GM19035 (cell line): ENCODE measurements at regions not wholly inside any gene's neighbourhood (a gene's known extent, or its start where the extent isn't known, plus 50 kb on each side); places are given as distances from the start of the nearest gene placed in this dataset.
A peak's percentile ranks its signal among the peaks of the same experiment; 100 is the strongest.

Experiments used
- ATAC-seq: cut with Tn5 transposase; IDR thresholded peaks from one replicate; pipeline ENCODE4 v1.9.1; 2021; ENCODE audit not compliant: unreplicated experiment

DNA sequence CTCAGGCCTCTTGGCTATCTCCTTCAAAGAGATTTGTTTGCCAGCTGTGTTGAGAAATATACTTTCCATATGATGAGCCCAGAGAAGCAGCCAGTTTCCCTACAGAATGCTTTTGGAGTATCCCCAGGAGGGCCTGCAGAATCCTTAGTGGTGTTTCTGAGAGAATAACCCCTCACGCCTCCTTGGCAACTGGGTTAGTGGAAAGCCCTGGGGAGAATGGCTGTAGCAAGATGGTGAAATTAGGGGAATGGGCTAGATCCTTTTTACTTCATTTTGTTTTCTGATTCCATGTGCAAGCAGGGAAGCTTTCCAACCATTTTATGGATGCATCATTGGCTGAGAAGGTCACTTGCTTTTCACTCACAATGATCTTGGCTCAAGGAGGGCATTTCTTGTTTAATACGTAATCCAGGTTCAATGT is 364.6 kb downstream of the DMRT2 start:
- ATAC-seq = no peak

DNA sequence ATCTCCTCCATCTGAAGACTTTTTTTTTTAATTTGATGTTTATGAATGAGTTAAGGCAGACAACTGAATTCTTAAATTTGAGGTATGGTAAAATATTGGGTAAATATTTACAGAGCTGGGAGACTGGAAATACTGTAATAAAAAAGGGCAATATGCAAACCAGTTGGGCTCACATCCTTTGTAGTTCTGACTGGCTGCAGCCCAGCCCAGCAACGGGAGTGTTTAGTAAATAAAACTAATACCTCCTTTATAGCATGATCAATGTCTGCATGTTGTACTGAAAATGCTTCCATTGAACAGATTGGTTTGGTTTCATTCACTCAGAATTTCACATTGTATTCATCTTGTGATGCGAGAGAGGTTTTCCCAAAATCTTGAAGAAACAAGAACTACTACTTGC is 365.0 kb downstream of the DMRT2 start:
- no peak for ATAC-seq

DNA sequence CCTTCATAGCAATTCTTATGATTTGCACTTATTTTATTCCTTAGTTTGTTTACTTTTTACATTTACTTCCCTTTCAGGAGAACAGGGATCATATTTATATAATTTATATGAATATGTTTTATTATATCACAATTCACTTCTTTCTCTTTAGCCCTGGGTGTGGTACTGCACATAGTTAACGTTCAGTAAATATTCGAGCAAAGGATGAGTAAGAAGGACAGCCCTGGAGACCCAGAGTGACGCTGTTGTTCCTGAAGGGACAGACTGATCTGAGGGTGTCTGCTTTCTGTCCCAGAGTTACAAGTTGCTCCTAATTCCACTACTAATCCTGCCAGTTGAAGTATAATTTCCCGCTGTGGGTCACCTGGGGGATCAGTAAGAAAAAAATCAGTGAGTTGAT is 366.1 kb downstream of the DMRT2 start:
- no peak for ATAC-seq

DNA sequence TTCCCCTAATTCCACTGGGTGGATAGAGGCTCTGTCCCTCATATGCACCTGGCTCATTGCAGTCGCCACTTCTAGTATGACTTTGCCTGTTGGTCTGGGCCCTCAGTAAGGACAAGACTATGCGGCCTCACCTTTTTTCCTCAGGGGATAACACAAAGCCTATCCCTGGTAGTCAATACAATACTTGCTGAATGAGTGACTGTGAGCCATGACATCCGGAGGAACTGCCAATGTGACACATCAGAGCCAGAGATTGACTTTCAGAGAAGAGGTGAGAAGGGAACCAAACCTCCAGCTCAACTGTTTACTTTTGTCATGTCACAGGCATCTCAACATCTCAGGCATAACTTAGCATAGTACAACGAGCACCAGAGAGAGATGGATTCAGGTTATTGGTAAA is 371.3 kb downstream of the DMRT2 start:
- no peak for ATAC-seq

DNA sequence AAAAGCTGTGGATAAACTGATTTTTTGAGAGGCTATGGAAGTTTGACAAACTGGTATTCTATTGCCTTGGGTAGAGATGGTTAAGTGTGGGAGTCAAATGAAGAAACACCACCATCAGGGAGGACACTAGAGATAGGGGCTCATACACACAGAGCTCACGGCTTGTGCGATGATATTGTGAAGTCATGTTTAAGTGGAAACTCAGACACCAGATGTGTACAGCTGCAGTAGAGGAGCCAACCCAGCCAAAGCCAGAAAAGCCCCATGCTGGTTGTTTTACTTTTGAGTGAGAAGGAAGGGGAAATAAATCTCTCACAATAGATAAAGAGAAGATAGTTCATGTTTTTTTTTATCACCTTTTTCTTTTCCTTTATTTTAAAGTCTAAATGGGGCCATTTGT is 377.7 kb downstream of the DMRT2 start:
- no peak for ATAC-seq

DNA sequence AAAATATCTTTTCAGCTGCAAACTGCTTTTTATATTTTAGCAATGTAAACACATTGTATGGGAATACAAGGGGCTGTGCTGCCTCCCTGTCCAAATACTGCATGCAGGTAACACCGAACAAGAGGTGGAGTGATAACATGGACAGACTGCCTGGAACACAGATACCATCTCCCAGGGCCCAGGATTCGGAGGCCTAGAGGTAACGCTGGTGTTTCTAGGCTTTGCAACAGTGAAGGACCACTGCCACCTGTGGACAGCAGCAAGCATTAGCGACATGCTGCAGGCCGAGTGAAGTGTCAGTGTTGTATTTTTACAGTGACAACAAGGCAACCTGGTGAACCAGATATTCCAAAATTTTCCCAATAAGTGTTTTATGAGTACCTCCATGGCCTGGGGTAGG is 379.1 kb downstream of the DMRT2 start:
- no peak for ATAC-seq

DNA sequence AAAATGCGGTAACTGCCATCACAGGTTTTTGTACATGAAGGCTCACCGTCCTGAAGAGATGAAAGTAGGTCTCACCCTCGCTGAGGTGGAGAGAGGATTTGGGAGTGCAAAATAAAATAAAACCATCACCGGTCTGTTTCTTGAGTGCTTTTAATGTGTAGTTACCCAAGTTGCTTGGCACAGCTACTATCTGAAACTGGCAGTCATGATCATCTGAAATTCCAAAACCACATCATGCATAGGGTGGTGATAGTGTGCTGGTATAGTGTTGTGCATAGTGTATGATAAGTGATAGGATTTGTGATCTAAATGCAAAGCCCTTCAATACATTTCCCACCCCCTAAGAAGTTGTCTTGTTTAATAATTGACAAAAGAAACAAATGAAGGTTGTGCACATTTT is 381.3 kb downstream of the DMRT2 start:
- no peak for ATAC-seq

DNA sequence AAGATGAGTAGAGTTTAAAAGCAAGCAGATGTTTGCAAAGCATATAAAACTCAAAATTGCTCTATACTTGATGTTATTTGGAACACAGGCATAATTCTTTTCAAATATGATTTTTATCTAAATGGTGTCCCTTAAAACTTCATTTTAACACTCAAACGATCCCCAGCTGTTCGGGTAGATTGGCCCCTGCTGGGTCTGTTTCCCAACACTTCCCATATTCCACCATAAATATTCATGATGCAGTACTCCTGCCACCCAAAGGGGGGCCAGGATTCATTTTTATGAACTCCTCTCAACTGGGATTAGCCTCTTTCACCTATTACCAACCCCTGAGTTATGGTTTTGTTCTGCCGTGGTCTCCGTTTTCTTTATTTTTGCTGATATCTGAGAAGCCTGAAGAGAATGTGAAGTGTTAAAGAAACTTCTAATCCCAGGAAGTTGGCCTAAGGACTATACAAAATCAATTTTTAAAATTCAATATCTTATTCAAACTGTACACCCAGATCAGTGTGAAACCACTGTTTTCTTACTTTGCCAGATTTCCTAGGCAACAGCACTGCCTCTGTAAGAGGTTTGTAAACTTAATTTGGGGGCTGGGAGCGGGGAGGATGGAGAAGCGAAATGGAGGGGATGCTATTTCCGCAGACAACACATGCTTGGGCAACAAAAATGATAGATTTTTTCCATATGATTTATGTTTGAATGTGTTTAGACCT is 384.1 kb downstream of the DMRT2 start:
- no peak for ATAC-seq

DNA sequence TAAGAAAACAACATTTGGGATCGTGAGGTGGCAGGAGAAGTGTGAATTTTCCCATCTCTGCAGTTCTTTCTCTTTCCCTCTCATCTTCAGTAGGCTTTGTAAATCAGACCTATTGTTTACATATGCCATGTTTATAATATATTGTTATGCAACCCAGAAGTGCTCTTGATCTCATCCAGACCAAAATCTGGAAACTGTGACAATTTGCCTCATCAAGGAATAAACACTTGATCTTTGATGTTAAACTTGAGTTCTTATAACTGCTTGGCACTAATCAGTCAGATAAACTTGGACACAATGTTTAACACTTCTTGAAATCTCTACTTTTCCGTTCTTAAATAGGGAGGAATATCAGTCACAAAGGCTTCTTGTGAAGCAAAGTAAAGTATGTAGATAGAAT is 384.7 kb downstream of the DMRT2 start:
- no peak for ATAC-seq

DNA sequence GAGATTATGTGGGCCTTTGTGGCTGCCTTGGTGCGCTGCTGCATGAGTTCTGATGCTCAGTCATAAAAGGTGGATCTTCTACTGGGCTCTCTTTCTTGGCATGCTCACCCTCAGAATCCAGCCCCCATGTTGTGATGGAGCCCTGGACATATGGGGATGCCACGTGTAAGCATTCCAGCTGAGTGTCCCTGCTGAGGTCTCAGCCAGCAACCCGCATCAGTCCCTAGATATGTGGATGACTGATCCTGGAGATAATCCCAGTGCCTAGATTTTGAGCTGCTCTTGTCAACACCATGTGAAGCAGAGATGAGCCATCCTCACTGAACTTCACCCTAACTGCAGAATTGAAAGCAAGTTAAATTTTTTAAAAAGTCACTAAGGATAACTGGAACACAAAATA is 390.1 kb downstream of the DMRT2 start:
- ATAC-seq = no peak

DNA sequence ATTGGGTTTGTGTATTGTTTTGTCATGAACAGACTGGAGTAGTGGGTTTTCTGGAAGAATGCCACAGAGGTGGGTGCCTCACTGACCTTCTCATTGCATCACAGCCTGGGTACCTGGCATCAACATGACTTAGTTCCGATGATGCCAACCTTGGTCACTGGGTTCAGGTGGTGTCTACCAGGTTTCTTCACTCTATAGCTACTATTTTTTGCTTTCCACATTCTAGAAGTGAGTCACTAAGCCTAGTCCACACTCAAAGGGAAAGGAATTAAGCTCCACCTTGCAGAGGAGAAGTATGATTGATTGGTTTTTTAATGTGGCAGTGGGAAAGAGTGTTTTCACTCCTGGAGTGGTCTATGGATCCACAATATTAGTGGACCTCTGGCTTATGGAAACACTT is 391.9 kb downstream of the DMRT2 start:
- ATAC-seq = no peak

DNA sequence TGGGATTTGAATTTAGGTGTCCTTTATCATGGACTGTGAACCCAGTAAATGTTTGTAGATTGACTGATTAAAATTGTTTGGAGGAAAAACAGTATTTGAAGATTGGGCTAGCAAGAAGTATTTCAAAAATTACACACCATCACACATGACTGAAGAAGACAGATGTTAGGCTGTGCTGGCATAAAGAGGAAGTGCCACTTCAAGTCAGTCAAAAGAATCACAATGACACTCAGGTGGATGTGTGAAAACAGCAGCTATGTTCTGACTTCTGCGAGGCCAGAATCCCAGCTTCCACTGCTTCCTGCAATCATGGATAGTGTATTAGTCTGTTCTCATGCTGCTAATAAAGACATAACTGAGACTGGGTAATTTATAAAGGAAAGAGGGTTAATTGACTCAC is 393.3 kb downstream of the DMRT2 start:
- no peak for ATAC-seq

DNA sequence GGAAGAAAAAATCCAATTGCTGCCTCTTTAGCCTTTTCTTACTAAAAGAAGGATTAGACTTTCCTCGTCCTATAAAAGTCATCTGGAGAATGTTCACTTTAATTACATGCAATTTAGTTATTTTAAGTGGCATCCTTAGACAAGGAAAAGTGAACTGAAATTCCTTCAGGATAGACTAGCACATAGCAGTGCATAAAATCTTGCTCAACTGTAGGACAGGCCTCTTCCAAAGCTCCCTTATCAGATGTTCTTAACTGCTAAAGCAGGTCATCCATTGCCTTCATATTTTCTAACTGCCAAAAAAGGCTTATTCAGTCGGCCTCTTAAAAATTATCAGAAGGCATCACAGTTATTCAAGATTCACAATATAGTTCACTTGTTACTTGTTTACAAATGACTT is 396.5 kb downstream of the DMRT2 start:
- no peak for ATAC-seq

DNA sequence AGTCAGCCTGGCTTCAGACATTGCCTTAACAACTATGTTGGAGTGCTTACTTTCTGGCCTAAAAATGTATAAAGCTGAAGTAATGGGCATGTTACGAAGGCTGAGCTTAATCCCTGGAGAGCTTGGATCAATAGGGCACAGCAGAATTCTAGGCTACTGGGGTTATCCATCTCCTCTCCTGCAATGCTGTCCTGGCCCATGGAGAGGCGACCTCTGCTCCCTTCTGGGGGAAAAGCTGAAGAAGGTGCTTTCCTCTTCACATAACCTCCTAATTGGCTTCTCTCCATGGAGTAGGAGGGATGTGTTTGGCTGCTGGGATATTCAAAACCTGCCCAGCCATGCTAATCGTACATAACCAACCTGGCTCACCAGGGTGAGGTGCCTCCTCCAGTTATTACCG is 403.5 kb downstream of the DMRT2 start:
- ATAC-seq = no peak

DNA sequence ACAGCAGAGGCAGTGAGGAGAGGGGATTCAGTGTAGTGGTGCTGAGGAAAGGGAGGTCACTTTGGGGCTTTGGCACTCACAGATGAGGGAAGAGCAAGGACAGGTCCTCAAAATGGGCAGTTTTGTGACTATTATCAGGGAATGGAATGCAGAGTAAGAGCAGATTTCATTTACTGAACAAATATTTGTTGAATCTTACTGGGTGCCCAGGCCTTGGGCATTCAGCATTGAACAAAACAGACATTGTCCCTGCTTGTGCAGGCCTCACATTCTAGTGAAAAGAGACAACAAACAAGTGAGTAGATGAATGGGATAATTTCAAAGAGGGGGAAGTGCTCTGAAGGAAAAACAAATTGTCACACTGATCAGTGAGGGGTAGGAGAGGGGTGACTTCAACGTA is 404.1 kb downstream of the DMRT2 start:
- no peak for ATAC-seq

DNA sequence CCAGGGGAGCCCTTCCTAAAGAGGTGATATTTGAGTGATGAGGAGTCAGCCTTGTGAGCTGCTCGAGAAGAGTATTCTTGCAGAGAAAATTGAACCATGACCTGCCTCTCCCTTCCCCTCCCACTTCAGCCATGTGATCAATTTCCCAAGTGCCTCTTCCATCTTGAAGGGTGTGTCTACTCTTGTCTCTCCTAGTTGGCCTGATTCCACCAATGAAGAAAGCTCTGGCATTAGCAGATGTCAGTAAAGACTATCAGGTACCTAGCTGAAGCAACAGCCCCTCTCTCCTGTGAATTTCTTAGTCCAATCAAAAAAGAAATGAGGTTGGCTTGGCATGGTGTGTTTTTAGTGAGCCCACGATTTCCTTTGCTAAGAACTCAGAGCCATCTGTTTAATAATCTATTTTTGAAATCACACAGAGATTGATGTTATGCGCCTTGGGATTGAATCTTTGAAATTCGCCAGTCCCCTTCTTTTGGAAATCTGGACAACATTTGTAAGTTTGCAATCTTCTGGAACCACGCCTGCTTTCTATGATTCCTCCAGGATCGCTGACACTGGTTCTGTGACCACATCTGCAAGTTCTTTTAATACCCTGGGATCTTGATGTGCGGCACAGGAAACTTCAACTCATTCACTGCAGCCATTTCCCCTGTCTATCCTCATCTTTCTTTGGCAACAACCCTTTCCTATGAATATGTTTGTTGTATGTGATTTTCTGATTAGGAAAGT is 404.6 kb downstream of the DMRT2 start:
- no peak for ATAC-seq

DNA sequence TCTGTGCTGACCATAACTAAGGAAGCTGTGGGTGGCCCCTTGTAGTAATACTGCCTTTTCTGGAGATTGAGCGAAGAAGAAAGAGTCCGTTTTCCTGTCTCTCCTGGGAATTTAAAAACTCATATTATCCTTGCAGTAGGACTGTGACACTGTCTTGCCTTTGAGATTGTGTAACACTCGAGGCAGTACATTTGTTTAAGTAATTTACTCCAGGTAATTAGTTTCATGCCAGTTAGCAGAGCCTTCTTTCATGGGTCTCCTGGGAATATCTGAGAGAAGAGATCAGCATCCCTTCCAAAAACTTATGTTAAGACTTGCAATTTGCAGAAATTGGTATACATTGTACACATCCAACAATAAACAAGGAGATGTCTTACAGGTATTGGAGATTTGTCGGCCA is 405.6 kb downstream of the DMRT2 start:
- no peak for ATAC-seq

DNA sequence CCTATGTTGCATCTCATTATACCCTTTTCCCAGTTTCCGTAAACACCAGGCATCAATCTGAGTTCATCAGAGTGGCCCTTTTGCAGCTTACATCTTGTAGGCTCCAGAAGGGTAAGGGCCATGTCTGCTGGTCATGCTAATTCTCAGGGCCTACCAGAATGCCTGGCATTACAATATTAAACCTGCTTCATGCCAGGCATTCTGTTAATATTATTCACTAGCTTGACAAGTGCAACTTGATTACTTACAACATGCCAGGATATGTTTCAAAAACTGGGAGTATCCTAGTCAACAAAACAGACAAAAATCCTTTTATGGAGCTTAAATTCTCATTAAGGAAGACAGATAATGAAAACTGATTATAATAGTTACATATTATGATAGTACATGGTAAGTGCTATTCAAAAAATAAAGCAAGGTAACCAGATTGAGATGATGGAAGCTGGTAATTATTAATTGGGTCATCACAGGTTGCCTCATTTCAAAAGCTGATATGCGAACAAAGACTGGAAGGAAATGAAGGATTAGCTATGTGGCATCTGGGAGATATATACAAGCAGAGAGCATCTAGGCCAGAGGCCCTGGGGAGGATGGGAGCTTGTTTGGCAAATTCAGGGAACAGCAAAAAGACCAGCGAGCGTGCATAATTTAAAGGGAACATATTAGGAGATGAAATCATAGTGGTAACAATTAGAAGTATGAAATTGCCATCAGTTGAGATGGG is 406.3 kb downstream of the DMRT2 start:
- ATAC-seq = no peak

DNA sequence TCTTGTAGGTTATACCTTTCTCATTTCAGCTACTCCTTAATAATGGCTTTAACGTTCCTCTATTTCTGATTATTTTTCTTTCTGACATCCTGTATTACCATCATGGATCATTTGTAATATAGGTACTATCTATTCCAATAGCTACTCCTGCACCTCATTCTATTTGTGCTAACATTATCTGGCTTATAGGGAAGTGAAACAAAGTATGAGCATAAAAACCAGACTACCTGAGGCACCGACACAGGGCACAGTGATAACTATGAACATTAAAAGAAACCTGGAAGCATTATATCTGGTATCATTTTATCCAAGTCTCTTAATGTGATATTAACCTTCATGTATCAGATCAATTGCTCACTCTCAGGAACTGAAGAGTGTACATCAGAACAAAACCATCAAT is 407.3 kb downstream of the DMRT2 start:
- ATAC-seq = no peak

DNA sequence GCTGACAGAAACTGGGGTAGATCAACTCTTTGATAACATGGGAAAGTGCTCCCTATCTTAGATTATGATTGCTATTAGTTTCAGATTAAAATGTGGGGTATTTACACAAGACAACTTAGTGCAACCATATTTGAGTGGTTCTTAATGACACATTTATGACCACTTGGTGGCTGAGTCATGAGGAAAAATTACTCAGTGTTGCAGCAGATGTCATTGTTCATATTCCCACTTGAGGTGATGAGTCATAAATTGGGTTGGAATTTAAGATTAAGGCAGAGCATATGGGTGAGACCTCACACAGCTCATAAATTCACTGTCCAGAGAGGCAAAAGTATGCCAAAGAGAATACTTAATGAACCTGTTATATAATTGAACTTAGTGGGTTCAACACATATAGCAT is 408.3 kb downstream of the DMRT2 start:
- no peak for ATAC-seq

DNA sequence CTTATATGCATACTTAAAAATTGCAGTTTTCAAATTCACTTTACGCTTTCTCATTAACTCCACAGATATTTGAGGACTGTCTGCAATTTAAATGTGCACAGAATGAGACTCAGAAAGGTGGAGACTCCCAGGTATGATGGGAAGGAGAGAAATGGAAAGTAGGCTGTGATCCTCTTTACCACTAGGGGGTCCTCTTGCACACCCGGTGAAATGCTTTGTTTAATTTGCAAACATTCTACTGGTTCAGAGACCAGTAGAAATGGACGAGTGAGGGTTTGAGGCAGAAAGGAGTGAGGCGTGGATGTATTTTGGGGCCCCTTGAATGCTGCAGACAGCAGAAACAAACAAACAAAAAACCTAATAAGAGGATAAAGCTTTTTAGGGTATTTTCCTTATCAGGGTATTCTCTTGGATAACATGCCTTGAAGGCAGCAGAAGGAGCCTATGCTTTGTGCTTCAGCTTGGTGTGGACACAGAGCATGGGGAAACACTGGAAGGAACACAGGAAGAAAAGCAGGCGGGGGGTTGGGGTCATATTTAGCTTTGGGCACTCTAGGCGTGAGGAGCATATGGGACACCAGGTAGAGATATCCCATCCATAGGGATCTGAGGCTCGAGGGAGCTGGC is 410.1 kb downstream of the DMRT2 start:
- peak; percentile 66 for ATAC-seq

DNA sequence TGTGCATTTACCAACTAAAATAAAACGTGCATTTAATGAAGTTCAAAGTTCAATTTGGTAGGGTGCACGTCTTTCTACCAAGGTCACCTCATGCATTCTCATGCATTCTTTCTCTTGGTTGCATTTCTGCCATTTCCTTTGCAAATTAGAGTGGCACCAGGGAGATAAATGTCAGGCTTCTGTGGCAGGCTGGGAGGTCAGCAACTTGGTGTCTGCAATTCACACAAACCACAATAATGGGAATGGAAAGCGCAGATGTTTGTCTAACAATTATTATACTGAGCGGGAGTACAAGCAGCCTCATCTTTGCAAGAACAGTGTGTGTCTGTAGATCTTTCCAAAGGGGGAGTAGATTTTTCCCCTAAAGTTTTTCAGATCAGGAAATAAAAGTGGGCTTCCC is 411.7 kb downstream of the DMRT2 start:
- no peak for ATAC-seq
